ENCODE measurements at regions not wholly inside any gene's neighbourhood (a gene's known extent, or its start where the extent isn't known, plus 50 kb on each side); places are given as distances from the start of the nearest gene placed in this dataset.
"Not testable (repeated sequence)": the region's sequence is repeated elsewhere in the genome, so short reads cannot be mapped to it uniquely, and the experiment has no call there.

DNA sequence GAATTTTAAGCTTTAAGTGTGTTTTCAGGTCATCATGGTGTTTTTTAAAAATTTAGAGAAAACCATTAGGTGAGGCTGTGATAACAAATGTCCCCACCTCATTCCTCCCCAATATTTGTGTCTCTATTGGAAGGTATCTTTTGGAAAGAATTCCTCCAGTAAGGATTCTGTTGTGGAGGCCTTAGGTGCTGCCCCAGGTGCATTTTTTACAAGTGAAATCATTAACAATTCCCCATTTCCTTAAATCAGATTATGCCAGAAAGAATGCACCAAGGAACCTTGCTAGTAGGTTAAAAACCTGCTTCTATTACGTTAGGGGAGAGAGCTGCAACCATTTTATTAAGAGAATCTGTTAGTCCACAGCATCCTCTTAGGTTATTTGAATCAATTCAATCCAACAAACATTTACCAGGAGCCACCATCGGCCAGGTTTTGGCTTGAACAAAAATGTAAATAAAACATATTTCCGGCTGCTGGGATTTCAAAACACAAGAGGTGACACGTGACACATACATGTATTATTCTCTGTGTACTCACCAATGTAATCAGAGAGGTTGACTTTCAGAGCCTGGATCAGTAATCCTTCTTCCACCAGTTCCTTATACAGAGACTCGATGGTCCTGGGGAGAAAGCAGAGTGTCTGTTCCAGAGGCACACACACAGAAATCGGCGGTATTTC lies 112.5 kb upstream of the ASB18 start:
- no peak for ATAC-seq
- Histone ChIP-seq H3K36me3 (no peaks in the 10 kb centered on the region), H3K27me3 (ENCODE audit: low read depth) (no peaks in the 10 kb centered on the region), H3K27ac (no peak overlapping the region), H3K4me1 (no peaks in the 10 kb centered on the region), H3K9me3 (no peaks in the 10 kb centered on the region), H3K4me3 (no peak overlapping the region)
- no peak for DNase-seq
- intact Hi-C loops (cut with DNase I) = no loop called here
- TF ChIP-seq, protein P1, sequence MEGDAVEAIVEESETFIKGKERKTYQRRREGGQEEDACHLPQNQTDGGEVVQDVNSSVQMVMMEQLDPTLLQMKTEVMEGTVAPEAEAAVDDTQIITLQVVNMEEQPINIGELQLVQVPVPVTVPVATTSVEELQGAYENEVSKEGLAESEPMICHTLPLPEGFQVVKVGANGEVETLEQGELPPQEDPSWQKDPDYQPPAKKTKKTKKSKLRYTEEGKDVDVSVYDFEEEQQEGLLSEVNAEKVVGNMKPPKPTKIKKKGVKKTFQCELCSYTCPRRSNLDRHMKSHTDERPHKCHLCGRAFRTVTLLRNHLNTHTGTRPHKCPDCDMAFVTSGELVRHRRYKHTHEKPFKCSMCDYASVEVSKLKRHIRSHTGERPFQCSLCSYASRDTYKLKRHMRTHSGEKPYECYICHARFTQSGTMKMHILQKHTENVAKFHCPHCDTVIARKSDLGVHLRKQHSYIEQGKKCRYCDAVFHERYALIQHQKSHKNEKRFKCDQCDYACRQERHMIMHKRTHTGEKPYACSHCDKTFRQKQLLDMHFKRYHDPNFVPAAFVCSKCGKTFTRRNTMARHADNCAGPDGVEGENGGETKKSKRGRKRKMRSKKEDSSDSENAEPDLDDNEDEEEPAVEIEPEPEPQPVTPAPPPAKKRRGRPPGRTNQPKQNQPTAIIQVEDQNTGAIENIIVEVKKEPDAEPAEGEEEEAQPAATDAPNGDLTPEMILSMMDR (IDR thresholded peaks at IDR 0.05) = no peak

GRCh38 chr2:236380051-236380612 lies 115.9 kb upstream of the ASB18 start:
- DNase-seq = no peak

DNA sequence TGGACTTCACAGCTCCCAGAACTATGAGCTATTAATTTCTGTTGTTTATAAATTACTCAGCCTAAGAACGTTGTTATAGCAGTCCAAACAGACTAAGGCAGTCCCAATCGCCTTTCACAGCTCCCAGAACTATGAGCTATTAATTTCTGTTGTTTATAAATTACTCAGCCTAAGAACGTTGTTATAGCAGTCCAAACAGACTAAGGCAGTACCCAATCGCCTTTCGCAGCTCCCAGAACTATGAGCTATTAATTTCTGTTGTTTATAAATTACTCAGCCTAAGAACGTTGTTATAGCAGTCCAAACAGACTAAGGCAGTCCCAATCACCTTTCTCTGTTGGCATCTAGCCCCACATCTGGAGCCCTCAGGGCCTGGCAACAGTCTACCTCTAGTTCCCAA lies 117.0 kb upstream of the ASB18 start:
- H3K4me3 ChIP-seq; H3K36me3 ChIP-seq; H3K4me1 ChIP-seq; intact Hi-C loops (cut with DNase I); H3K27ac ChIP-seq; DNase-seq; ATAC-seq; H3K27me3 ChIP-seq (ENCODE audit: low read depth); H3K9me3 ChIP-seq: not testable (repeated sequence)

More at GRCh38 chr2:236380051-236380612, 115.9 kb upstream of the ASB18 start:
- TF ChIP-seq, protein P1 (IDR thresholded peaks at IDR 0.05) = no peak
- ATAC-seq = no peak
- Histone ChIP-seq H3K27me3 (ENCODE audit: low read depth) (no peaks in the 10 kb centered on the region), H3K4me3 (no peak overlapping the region), H3K9me3 (no peaks in the 10 kb centered on the region), H3K36me3 (no peaks in the 10 kb centered on the region), H3K4me1 (no peaks in the 10 kb centered on the region), H3K27ac (no peak overlapping the region)
- intact Hi-C loops (cut with DNase I) = no loop called here

DNA sequence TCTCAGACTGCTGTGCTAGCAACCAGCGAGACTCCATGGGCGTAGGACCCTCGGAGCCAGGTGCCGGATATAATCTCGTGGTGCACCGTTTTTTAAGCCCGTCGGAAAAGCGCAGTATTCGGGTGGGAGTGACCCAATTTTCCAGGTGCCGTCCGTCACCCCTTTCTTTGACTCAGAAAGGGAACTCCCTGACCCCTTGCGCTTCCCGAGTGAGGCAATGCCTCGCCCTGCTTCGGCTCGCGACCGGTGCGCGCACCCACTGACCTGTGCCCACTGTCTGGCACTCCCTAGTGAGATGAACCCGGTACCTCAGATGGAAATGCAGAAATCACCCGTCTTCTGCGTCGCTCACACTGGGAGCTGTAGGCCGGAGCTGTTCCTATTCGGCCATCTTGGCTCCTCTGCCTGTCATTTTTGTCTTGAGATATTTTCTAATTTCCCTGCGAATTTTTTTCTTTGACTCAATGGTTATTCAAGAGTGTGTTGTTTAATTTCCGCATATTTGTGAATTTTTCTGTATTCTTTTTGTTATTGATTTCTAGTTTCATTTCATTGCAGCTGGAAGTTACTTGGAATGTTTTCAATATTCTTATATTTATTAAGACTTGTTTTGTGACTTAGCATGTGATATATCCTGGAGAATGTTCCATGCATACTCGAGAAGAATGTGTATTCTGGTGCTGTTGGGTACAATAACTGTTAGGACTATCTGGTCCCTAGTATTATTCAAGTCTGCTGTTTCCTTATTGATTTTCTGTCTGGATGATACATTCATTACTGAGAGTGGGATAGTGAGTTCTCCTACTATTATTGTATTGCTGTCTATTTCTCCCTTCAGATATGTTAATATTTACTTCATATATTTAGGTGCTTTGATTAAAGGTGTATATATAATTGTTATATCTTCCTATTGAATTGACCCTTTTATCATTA lies 125.3 kb upstream of the ASB18 start:
- H3K27ac ChIP-seq; H3K4me1 ChIP-seq; H3K4me3 ChIP-seq; H3K27me3 ChIP-seq (ENCODE audit: low read depth); intact Hi-C loops (cut with DNase I); H3K9me3 ChIP-seq; DNase-seq; H3K36me3 ChIP-seq; ATAC-seq: not testable (repeated sequence)

DNA sequence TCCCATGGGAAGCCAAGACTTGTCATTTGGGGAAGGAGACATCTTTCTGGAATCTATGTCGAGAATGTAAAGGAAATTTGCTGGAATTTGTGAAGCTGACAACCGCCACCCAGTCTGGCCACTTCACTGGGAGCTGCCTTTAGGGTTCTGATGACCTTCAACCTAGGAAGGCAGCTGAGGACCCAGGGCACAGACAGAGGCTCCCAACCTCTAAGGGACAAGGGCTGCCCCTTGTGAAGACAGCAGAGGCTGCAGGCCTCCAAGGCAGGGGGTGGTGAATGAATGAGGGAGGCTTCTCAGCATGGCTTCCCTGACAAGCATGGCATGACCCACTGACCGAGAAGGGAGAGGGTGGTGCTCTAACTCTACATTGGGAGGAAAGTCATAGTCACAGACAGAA lies 128.9 kb upstream of the ASB18 start:
- DNase-seq (no peak), ATAC-seq (no peak)
- TF ChIP-seq, protein P1 (IDR thresholded peaks at IDR 0.05) = no peak
- no peaks in the 10 kb centered on the region for H3K4me1 ChIP-seq
- H3K9me3 ChIP-seq = no peaks in the 10 kb centered on the region
- no peaks in the 10 kb centered on the region for H3K36me3 ChIP-seq
- no peak overlapping the region for H3K27ac ChIP-seq
- intact Hi-C loops (cut with DNase I) = no loop called here
- H3K27me3 ChIP-seq (ENCODE audit: low read depth) = peaks cover 5% of the 10 kb centered on the region
- no peak overlapping the region for H3K4me3 ChIP-seq

DNA sequence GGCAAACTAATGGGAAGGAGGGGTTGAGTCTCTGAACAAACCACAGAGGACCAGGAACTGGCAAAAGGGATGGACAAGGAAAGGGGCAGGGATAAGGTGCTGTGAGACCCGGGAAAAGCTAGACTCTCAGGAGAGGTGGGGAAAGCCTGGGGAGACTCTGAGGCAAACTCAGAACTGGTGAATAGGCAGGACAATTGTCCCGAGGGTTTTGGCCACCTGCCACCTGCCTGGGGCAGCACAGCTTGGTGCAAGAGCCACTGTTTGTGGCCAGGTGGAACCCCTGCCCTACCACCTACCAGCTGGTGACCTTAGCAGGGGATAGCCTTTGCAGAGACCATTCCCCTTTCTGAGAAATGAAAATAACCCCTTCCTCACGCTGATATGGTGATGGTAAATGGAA lies 129.4 kb upstream of the ASB18 start:
- Histone ChIP-seq H3K4me1 (no peaks in the 10 kb centered on the region), H3K27ac (no peak overlapping the region), H3K9me3 (no peaks in the 10 kb centered on the region), H3K27me3 (ENCODE audit: low read depth) (peaks cover 5% of the 10 kb centered on the region), H3K36me3 (no peaks in the 10 kb centered on the region), H3K4me3 (no peak overlapping the region)
- DNase-seq (no peak), ATAC-seq (no peak)
- intact Hi-C loops (cut with DNase I) = no loop called here
- TF ChIP-seq, protein P1 (IDR thresholded peaks at IDR 0.05) = no peak

Data from lower lobe of right lung (tissue), 2 donors.